Left lung (tissue), 4 donors: ENCODE measurements at regions not wholly inside any gene's neighbourhood (a gene's known extent, or its start where the extent isn't known, plus 50 kb on each side); places are given as distances from the start of the nearest gene placed in this dataset.

Experiments used
- ATAC-seq: fragments of 200-7000 bp; cut with Tn5 transposase; one replicate; pipeline ENCODE4 v1.9.1; 2020; ENCODE audit warnings: moderate library complexity
- DNase-seq, 4 donors: peaks; one replicate each; pipeline ENCODE4 v3.0.0-alpha.2; 2013 to 2020
- H3K27ac ChIP-seq, 2 donors: fragments of 200-600 bp; sonication (generic) in 1 of 2; one replicate each; pipeline versions ENCODE4 v1.5.0 to v1.8.0; 2020 to 2021
- H3K27me3 ChIP-seq, 2 donors: fragments of 200-600 bp; sonication (generic) in 1 of 2; one replicate each; pipeline versions ENCODE4 v1.5.0 to v1.8.0; 2020 to 2021
- H3K36me3 ChIP-seq, 2 donors: fragments of 200-600 bp; sonication (generic) in 1 of 2; one replicate each; pipeline versions ENCODE4 v1.5.0 to v1.8.0; 2020 to 2021
- H3K4me1 ChIP-seq, 2 donors: fragments of 200-600 bp; one replicate each; pipeline ENCODE4 v1.8.0; 2021
- H3K4me3 ChIP-seq, 2 donors: fragments of 200-600 bp; sonication (generic) in 1 of 2; one replicate each; pipeline versions ENCODE4 v1.5.0 to v1.8.0; 2020 to 2021; ENCODE audit warnings: mild to moderate bottlenecking in 1 of 2
- H3K9me3 ChIP-seq, 2 donors: fragments of 200-600 bp; sonication (generic) in 1 of 2; one replicate each; pipeline versions ENCODE4 v1.5.0 to v1.8.0; 2020 to 2021
- CTCF ChIP-seq, 2 donors: fragments of 200-600 bp; sonication (generic) in 1 of 2; IDR thresholded peaks; one replicate each; pipeline versions ENCODE4 v1.5.0 to v1.8.0; 2021; ENCODE audit warnings: antibody characterized with exemption in 2 of 2
- intact Hi-C, 2 donors: fragments of 100-400 bp; cut with DNase I; formaldehyde crosslinking; loops; one replicate each; pipeline versions ENCODE4 v1.11.2 to v1.14.2; 2022
- donor health status: DM: no; HTN: yes; CAD: no.
- donor health status: DM: no; HTN: no; CAD: no.

- no peaks in the 10 kb centered on the region for H3K36me3 ChIP-seq
These were observed 155.1 kb upstream of the SATB1 start for GRCh38 chr3:18580268-18580667.

GRCh38 chr3:18579661-18580060 is 154.5 kb upstream of the SATB1 start:
- Histone ChIP-seq H3K9me3 (peaks cover 0 to 4% of the 10 kb centered on the region in 2 donors), H3K27ac (no peak overlapping the region), H3K4me3 (no peak overlapping the region), H3K36me3 (no peaks in the 10 kb centered on the region), H3K4me1 (peaks cover 0 to 3% of the 10 kb centered on the region in 2 donors), H3K27me3 (no peaks in the 10 kb centered on the region)
- no peak for ATAC-seq
- no peak for TF ChIP-seq CTCF (IDR thresholded peaks at IDR 0.05)
- DNase-seq, result no peak
- intact Hi-C loops, result no loop called here

More at GRCh38 chr3:18580268-18580667, 155.1 kb upstream of the SATB1 start:
- no peaks in the 10 kb centered on the region for H3K27me3 ChIP-seq
- H3K4me3 ChIP-seq, result no peak overlapping the region
- ATAC-seq (no peak), DNase-seq (peak in 1 of 4 donors; percentile 19)
- no peak overlapping the region for H3K27ac ChIP-seq
- intact Hi-C loops, result no loop called here
- peaks cover 0 to 3% of the 10 kb centered on the region in 2 donors for H3K4me1 ChIP-seq
- H3K9me3 ChIP-seq, result peaks cover 0 to 4% of the 10 kb centered on the region in 2 donors
- no peak for TF ChIP-seq CTCF (IDR thresholded peaks at IDR 0.05)

- intact Hi-C loops, result no loop called here
- no peaks in the 10 kb centered on the region for H3K9me3 ChIP-seq
These were observed 150.4 kb upstream of the SATB1 start for GRCh38 chr3:18575573-18575972.

GRCh38 chr3:18572809-18573208 is 147.7 kb upstream of the SATB1 start:
- DNase-seq, result no peak
- ATAC-seq, result no peak
- no peak for TF ChIP-seq CTCF (IDR thresholded peaks at IDR 0.05)
- H3K9me3 ChIP-seq, result no peaks in the 10 kb centered on the region
- H3K4me3 ChIP-seq, result no peak overlapping the region
- no peaks in the 10 kb centered on the region for H3K36me3 ChIP-seq
- H3K27me3 ChIP-seq, result no peaks in the 10 kb centered on the region
- H3K27ac ChIP-seq, result no peak overlapping the region
- intact Hi-C loops, result no loop called here
- no peaks in the 10 kb centered on the region for H3K4me1 ChIP-seq

More at GRCh38 chr3:18575573-18575972, 150.4 kb upstream of the SATB1 start:
- Histone ChIP-seq H3K4me1 (peaks cover 0 to 3% of the 10 kb centered on the region in 2 donors), H3K27me3 (no peaks in the 10 kb centered on the region), H3K36me3 (no peaks in the 10 kb centered on the region), H3K27ac (no peak overlapping the region), H3K4me3 (no peak overlapping the region)
- DNase-seq (no peak), ATAC-seq (no peak)
- TF ChIP-seq CTCF (IDR thresholded peaks at IDR 0.05), result no peak

- no peaks in the 10 kb centered on the region for H3K9me3 ChIP-seq
- no peaks in the 10 kb centered on the region for H3K27me3 ChIP-seq
- no peaks in the 10 kb centered on the region for H3K36me3 ChIP-seq
- no peak overlapping the region for H3K27ac ChIP-seq
- no peak for TF ChIP-seq CTCF (IDR thresholded peaks at IDR 0.05)
- DNase-seq (no peak), ATAC-seq (no peak)
- no peaks in the 10 kb centered on the region for H3K4me1 ChIP-seq
- no peak overlapping the region for H3K4me3 ChIP-seq
- intact Hi-C loops, result no loop called here
These were observed 142.2 kb upstream of the SATB1 start for GRCh38 chr3:18567293-18567692.
